HG03432 (cell line): ENCODE measurements at regions not wholly inside any gene's neighbourhood (a gene's known extent, or its start where the extent isn't known, plus 50 kb on each side); places are given as distances from the start of the nearest gene placed in this dataset.

Experiments used
- ATAC-seq: cut with Tn5 transposase; IDR thresholded peaks from one replicate; pipeline ENCODE4 v1.9.1; 2021; ENCODE audit warnings: mild to moderate bottlenecking, moderate library complexity; ENCODE audit not compliant: unreplicated experiment

DNA sequence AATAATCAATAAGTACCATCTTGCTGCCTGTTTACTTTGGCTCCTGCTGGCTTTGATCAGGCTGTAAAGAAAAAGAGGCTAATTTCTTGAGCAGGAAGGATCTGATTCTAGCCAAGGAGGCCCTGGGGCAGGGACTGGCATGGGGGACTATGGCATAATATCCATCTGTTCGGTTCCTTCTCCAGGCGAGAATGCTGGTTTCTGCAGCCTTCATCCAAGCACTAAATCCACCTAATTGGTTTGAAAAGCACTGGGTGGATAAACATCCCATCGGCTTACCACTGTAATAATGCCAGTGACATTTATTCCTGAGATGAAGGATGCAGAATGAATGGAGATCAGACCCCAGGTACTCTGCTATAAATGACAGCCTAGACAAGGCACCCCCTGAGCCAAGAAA is 180.0 kb upstream of the ASIC2 start:
- ATAC-seq, result no peak

DNA sequence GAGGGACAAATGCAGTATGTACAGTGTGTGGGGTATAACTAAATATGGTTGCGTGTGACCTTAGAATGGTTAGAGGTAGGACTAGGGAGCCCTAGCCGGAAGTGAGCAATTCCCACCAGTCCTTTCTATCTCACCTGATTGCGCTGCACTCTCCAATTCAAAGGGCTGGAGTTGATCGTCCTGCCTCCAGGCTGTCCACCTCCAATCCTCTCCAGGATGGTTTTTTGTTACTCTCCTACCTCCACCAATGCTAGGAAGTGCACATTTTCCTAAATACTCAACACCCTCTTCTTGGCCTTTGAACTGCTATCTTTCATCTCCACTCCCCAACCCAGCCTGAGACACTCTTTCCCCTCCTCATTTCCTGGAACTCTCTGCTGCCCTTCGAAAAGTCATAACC is 181.7 kb upstream of the ASIC2 start:
- no peak for ATAC-seq

DNA sequence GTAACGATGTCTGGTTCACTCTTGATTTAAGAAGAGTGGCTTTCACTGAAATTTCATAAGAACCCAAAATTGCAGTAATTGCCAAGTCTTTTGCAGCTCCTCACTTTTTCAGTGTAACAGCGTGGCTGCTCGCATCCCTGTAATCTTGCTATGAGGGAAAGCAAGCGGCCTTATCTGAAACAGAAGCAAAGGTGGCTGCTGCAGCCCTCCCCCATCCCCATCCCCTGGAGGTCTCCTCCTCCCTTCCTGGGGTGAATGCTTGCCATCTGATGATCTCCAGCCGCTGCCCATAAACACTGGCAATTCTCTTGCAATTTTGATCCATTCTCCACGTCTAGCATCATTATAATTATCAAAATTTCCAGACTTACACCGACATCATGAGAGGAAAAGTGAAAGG is 182.5 kb upstream of the ASIC2 start:
- ATAC-seq, result no peak

DNA sequence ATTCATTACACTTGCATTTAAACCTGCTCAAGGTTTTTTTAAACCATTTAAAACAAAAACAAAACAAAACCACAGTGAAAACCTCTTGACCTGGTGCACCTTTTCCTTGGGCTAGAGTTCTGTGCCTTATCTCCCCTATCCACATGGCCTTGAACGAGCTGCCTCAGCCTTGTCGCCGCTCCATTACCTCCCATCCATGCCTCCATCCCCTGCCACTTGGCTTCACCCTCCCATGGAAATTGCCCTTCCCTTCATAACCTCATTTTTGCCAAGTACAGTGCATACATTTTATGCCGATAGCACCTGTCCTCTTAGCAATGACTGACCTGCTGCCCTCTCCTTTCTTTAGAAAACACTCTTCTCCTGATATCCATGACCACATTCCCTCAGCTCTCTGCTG is 188.6 kb upstream of the ASIC2 start:
- ATAC-seq, result no peak

DNA sequence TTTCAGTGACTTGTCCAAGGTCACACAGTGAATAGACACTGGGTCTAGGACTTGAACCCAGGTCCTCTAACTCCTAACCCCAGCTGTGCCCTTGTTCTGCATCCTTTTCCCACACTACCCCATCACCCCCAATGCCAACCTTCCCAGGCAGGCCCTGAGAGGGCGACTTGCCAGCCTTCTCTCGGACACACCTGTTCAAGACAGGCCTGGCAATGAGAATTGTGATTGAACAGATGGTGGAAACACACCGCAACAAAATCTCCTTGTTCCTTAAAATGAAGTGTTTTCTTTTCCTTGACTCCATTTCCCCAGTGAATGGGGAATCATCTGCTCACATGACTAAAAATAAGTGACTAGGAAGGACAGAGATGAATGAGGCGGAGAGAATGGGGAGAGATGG is 189.5 kb upstream of the ASIC2 start:
- ATAC-seq, result no peak

DNA sequence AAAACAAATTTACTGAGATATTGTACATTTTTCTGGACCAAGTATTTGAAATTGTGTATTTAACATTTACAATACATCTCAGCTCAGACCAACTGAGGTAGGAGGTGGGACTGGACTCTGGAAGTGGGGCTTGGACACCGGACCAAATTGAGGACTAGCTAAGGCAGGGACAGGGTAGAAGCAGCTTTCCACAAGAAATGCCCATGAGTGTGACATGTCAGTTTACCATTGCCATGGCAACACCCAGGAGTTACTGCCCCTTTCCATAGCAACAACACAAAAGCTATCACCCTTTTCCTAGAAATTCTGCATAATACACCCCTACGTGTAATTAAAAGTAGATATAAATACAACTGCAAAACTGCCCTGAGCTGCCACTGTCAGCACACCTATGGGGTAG is 191.5 kb upstream of the ASIC2 start:
- no peak for ATAC-seq

DNA sequence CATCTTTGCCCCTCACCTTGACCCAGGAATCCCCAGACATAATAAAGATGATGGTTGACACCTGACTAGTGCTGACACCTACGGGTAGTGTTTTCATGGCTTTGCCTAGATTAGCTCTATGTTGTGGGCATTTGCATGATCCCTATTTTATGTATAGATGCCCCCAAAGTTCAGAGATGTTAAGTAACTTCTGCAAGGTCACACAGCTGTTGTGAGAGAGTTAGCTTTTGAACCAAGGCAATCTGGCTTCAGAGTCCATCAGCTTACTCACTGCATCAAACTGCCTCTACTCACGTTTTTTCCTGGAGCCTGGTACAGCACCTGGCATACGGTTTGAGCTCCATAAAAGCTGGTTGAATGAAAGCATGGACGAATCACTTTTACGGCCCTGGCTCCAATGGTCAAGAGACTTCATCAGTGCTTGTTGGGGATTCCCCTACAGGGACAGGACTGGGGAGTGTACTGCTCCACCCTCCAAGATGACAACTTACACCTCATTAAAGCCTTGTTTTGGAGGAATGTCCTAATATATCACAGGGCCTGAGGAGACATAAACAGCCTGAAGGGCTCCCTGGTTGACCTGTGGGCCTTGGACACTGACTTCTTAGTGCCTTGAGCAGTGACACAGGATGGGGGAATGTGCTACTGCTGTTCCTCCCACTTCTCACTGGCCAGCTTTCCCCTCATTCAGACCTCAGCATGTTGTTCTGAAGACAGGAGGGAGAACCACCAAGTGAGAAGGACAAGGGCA is 193.2 kb upstream of the ASIC2 start:
- no peak for ATAC-seq

DNA sequence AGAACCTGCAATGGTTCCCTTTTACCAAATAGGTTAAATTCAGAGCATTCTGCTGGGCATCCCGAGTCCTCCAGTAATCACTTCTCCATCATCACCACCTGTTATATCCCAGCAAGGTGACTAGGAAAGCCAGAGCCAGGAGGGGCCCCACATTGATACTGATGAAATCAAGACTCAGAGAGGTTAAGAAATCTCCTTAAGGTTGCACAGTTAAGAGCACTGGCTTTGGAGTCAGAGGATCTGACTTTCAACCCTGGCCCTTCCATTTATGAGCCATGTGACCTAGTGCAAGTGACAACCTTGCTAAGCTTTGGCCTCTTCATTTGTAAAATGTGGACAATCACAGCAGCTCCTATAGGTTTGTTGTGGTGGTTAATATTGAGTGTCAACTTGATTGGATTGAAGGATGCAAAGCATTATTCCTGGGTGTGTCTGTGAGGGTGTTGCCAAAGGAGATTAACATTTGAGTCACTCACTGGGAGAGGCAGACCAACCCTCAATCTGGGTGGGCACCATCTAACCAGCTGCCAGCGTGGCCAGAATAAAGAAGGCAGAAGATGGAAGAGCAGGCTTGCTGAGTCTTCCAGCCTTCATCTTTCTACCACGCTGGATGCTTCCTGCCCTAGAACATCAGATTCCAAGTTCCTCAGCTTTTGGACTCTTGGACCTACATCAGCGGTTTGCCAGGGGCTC is 194.2 kb upstream of the ASIC2 start:
- ATAC-seq, result no peak

DNA sequence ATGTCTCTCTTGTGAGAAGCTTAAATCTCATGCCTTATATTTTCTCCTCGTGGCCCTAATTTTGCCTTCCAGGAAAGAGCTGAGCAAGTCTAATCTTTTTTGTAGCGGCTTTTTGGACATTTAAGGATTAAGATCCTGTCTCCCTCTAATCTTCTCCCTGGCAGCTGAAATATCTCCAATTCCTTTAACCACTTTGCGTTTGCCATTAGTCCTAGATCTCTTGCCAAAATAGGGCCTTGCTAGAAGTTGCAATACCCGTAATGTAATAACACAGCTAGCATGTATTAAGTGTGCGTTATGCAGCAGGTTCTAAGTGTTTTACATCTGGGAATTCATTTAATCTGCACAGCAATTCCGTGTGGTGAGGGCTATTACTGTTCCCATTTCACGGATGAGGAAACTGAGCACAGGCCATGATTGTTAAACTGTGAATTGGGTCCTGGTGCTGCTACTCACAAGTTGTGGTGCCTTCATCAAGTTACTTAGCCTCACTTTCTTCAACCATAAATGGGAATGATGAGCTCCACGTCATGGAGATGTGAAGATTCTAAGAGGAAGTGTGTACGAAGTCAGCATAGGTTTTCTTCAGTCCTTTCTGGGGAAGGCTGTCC is 198.9 kb upstream of the ASIC2 start:
- ATAC-seq, result no peak

DNA sequence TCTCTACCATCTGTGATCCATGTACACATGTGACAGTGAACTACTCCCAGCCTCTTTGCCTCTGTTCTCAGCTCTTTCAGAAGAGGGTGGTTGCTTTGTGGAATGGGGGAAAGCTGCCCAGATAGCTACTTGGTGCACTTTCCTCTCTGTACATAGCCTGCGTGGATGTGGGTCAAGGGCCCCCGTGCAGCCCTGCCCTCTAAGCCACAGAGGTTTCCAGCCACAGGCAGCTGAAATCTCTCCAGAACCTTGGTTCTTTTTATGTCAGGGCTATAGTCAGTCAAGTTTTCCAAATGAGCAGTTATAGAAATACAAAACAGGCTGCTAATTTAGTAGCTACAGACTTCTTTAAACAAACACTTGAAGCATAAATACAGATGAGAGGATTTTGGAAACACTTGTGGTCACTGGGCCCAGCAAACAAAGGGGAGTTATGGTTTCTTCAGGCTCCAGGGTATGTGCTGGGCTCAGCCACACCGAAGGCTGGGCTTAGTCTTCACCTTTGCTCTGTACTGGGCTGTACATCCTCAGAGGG is 199.7 kb upstream of the ASIC2 start:
- no peak for ATAC-seq

DNA sequence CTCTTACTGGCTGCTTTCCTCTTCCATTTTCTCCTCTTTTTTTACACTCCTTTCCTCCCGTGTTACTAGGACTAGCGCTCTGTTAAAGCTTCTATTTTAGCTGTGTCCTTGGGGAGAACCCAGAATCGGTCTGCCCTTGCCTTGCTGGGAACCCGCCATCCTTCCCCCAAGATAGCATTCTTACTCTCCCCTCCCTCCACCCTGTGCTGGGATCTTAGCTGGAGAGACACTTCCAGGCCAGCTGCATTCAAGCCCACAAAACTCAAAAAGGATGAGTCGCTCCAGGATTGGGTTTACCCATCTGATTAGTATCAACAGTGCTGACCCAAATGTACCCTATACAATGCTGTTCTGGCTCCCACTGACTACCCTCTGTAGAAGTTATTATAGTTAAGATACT is 200.5 kb upstream of the ASIC2 start:
- ATAC-seq, result no peak

DNA sequence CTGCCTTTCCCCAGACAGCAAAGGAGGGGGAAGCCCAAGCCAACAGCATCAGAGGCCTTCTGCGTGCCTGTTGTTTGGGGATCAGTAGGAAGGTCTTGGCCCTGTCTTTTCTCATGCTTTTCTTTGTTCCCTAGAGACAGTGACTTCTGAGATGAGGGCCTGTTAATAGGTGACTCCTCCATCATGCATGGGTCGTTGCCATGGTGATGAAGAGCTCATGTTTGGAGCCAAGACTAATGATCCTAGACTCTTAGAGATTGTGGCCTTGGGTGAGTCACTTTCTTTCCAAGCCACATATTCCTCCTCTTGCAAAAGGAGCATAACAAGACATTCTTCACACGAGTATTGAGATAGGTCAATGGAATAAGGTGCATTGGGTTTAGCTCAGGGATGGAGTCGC is 201.1 kb upstream of the ASIC2 start:
- ATAC-seq, result no peak

DNA sequence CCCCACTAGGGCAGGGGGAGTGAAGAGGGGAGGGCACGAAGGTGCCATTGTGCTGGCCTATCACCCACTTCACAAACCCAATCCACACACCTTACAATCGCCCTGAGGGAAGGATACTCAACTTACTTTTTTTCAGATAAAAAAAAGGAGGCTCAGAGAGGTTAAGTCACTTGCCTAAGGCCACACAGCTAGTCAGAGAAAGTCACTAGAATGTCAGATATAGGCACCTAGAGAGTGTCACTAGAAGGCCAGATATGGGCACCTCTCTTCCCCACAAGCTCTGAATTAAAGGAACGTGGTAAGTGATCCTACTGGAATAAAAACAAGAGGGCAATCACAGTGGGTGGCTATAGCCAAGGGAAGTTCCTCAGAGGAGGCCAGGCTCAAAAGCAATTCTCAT is 204.5 kb upstream of the ASIC2 start:
- ATAC-seq, result no peak

DNA sequence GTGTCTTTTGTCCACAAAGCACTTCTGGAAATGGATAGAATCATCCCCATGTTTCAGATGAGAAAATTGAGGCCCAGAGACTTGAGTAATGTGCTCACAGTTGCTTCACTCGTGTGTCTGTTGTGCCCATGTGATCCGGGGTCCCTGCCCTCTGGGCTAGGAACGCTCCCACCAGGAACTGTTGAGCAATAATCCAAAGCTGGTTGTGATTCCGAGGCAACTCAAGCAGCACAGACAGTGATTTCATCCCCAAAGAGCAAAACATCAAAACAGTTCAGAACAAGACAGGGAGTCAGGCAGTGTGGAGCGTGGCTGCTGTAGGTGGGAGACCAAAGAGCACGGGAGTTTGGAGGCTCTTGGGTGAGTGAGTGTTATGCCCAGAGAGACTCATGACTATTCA is 205.0 kb upstream of the ASIC2 start:
- ATAC-seq, result no peak

DNA sequence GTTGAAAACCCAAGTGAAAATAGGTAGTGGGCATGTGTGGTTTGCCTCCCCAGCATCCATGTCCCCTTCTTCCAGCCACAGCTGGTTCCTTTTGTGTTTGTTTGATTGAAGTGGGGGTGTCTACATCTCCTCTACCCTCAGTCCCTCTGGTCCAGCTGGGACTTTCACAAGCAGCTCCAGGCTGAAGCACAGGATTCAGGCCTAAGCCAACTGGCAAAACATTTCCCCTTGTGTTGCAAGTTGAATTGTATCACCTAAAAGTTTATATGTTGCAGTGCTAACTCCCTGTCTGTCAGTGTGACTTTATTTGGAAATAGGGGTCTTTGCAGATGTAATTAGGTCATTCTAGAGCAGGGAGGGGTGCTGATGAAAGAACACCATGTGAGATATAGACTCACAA is 205.9 kb upstream of the ASIC2 start:
- no peak for ATAC-seq

DNA sequence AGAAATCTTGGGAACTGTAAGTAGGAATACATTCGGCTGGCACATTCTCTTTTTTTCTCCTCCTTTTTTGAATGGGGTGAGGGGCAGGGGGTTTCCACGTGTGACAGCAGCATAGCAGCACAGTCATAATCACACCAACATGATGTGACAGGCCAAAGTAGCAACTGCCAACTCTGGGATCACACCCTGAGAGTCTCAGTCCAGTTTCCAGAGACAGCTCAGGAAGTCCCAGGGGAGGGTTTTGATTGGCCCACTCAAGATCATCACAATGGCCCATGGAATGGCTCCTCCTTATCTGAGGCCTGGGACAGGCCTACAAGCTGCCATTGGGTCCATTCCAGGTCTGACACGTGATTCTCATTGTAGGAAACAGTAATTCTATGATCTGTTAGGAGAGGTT is 207.1 kb upstream of the ASIC2 start:
- no peak for ATAC-seq

DNA sequence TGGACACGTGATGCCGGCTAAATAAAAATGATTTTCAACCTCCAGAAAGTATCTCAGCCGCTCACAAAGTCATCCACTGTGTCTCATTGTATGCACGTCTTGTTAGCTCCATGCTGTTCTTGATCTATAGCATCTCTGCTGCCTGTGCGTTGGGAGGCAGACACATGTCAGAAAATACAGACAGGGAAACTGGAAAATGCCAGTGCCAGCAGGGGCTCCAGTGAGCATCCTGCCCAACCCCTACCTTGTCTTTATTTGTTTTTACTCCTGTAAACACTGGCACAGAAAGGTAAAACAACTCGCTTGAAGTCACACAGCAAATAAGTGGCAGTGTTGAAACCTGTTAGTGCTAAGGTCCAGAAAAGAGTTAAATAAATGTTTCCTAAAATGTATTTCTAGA is 208.1 kb upstream of the ASIC2 start:
- ATAC-seq, result no peak

DNA sequence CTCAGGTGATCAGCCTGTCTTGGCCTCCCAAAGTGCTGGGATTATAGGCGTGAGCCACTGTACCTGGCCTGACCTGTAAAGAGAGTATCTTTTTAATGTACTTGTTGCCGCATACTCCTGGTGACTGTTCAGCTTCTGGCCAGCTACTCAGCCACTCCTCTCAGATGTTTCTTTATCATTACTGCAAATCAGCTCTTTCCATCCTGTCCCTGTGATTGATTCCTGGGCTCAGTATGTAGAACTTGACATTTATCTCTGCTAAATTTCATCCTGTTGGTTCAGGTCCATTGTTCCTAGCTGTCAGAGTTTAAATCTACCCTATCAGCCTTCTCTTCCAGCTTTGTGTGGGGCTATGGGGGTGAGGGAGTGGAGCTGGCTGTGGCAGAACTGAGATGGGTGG is 211.5 kb upstream of the ASIC2 start:
- ATAC-seq, result no peak

DNA sequence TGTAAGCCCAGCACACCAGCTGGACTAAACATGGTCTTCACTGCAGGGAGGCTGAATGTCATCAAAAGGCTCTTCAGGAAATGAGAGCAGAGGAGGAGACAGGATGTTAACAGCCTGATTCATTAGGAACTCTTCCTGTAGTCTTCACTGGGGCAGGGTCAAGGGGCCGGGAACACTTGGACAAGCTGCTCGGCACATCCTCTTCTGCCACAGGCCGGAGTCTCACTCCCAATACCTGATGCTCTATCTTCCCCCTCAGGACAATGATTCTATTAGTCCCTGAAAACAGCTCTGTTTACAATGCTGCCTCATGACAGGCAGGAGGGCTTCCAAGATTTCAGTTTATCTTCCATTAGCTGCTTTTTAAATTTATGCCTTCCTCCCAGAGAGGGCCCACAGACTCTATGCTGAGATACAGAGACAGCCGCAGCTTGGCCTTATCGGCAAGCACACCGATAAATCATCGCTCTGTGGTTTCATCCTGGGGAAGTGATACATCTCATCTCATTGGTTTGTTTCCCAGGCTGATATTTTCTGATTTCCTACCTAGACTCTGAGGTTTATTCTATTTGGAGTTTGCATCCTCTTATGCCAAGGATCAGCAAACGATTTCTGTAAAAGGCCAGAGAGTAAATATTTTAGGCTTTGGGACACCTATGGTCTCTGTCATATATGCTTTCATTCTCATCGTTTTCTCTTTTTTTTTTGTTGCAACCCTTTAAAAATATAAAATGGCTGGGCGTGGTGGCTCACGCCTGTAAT is 214.0 kb upstream of the ASIC2 start:
- no peak for ATAC-seq

DNA sequence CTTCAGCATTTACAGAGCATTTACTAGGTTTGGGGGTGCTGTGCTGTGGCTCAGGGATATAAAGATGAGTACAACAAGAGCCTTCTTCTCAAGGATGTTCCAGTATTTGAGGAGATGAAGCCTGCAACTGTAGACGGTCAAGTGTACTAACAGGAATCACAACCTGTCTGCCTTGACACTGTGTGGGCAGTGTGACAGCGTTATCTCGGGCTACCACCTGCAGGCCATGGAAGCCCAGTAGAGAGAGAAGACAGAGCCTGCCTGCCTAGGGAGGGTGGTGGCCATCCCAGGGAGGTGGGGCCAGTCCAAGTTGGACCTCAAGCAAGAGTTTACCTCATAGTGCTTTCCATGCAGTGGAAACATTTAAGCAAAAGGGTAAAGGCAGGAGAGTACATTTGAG is 215.1 kb upstream of the ASIC2 start:
- ATAC-seq, result no peak

DNA sequence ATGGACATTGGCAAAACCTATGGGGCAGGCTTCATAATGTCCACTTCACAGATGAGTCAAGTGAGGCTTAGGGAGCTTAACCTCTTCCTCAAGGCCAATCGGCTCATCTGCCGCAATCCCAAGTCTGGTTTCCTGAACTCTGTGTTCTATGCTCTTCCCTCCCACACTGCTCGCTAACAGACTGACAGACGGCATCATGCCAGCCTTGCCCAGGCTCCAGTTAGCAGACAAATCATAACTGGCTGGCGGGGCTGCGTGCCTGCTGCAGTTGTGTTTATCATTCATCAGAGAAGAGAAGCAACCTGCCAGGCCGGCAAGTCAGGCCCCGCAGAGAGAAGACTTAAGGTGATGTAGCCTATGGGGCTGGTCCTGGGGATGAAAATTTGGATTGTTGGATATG is 216.2 kb upstream of the ASIC2 start:
- ATAC-seq, result no peak
